ENCODE measurements at regions not wholly inside any gene's neighbourhood (a gene's known extent, or its start where the extent isn't known, plus 50 kb on each side); places are given as distances from the start of the nearest gene placed in this dataset.
A peak's percentile ranks its signal among the peaks of the same experiment; 100 is the strongest.

DNA sequence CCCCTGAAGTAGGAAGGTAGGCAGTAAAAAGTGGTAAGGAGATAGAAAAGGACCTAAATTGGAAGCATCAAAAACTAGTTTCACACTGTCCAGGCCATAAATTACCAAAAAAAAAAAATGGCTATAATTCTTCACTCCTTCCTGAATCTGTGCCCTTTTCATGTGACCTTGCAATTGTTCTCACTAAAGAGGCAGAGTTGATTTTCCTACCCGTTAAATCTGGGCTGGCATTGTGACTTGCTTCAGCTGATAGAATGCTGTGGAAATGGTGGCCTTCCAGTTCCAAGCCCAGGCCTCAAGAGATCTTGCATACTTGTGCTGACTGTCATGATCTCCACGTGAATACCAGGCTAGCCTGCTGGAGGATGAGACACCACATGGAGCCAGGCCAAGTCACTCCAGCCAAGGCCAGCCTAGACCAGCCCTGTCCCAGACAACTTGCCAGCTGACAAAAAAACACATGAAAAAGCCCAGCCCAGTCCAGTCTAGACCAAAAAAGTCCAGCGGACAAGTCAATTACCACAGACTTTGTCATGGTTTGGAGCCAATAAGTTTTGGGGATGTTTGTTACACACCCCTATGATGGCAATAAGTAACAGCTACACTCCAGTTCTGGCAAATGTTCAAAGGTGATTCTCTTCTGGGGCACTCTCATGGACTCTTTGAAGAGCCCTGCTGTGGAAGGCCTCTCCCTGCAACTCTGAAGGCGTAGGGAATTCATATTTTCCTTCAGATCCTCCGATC, 51.4 kb upstream of the NUP50 start:
- DNase-seq, result peak; percentile 47
- no peaks in the 10 kb centered on the region for H3K36me3 ChIP-seq (replicated peaks)
- TF ChIP-seq, protein P1, sequence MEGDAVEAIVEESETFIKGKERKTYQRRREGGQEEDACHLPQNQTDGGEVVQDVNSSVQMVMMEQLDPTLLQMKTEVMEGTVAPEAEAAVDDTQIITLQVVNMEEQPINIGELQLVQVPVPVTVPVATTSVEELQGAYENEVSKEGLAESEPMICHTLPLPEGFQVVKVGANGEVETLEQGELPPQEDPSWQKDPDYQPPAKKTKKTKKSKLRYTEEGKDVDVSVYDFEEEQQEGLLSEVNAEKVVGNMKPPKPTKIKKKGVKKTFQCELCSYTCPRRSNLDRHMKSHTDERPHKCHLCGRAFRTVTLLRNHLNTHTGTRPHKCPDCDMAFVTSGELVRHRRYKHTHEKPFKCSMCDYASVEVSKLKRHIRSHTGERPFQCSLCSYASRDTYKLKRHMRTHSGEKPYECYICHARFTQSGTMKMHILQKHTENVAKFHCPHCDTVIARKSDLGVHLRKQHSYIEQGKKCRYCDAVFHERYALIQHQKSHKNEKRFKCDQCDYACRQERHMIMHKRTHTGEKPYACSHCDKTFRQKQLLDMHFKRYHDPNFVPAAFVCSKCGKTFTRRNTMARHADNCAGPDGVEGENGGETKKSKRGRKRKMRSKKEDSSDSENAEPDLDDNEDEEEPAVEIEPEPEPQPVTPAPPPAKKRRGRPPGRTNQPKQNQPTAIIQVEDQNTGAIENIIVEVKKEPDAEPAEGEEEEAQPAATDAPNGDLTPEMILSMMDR (IDR thresholded peaks at IDR 0.05; ENCODE audit: low read depth, low read length, missing control alignments), result no peak
- H3K27ac ChIP-seq, result no peak overlapping the region
- in situ Hi-C loops (cut with HindIII; ENCODE audit: low pct_ligation_motif_present, low sequenced_read_pairs), result no loop called here
- no peak overlapping the region for H3K4me3 ChIP-seq (ENCODE audit: low read depth, low read length)
- H3K27me3 ChIP-seq (replicated peaks), result no peaks in the 10 kb centered on the region

Measured in brain microvascular endothelial cell (primary cell).